ENCODE measurements at regions not wholly inside any gene's neighbourhood (a gene's known extent, or its start where the extent isn't known, plus 50 kb on each side); places are given as distances from the start of the nearest gene placed in this dataset.

GRCh38 chr11:39975091-39975490 lies 1484.4 kb downstream of the LRRC4C start:
- Histone ChIP-seq H3K27me3 (no peaks in the 10 kb centered on the region), H3K27ac (no peak overlapping the region), H3K4me3 (no peak overlapping the region), H3K4me1 (no peaks in the 10 kb centered on the region), H3K36me3 (no peaks in the 10 kb centered on the region), H3K9me3 (no peaks in the 10 kb centered on the region)
- no peak for TF ChIP-seq EP300 (IDR thresholded peaks at IDR 0.05; ENCODE audit: low read depth)
- no peak for TF ChIP-seq CTCF (IDR thresholded peaks at IDR 0.05)
- intact Hi-C loops (cut with DNase I; ENCODE audit: low total_unique reads): no loop called here
- WGBS, 2 donors (ENCODE audit: low coverage in 1 of 2): 81 to 100% methylated on average over 1 of the region's 1 CpG
- in situ Hi-C loops (cut with MboI; ENCODE audit: low pct_ligation_motif_present in 1 of 4, low pct_unique_long_range_greater_than_20kb in 1 of 4, low sequenced_read_pairs in 3 of 4): no loop called here
- DNase-seq: no peak

GRCh38 chr11:39972461-39972860 lies 1487.0 kb downstream of the LRRC4C start:
- Histone ChIP-seq H3K9me3 (no peaks in the 10 kb centered on the region), H3K27me3 (no peaks in the 10 kb centered on the region), H3K27ac (no peak overlapping the region), H3K4me3 (no peak overlapping the region), H3K36me3 (no peaks in the 10 kb centered on the region), H3K4me1 (no peaks in the 10 kb centered on the region)
- no peak for TF ChIP-seq EP300 (IDR thresholded peaks at IDR 0.05; ENCODE audit: low read depth)
- no peak for TF ChIP-seq CTCF (IDR thresholded peaks at IDR 0.05)
- no peak for TF ChIP-seq POLR2A (IDR thresholded peaks at IDR 0.05)
- no peak for TF ChIP-seq POLR2AphosphoS5 (IDR thresholded peaks at IDR 0.05)
- in situ Hi-C loops (cut with MboI; ENCODE audit: low pct_ligation_motif_present in 1 of 4, low pct_unique_long_range_greater_than_20kb in 1 of 4, low sequenced_read_pairs in 3 of 4): no loop called here
- 62 to 84% methylated on average over 2 to 5 of the region's 5 CpGs for WGBS, 2 donors (ENCODE audit: low coverage in 1 of 2)
- intact Hi-C loops (cut with DNase I; ENCODE audit: low total_unique reads): no loop called here
- DNase-seq: no peak

GRCh38 chr11:39971938-39972337 lies 1487.5 kb downstream of the LRRC4C start:
- H3K36me3 ChIP-seq: no peaks in the 10 kb centered on the region
- H3K27me3 ChIP-seq: no peaks in the 10 kb centered on the region
- 94 to 96% methylated on average over 3 of the region's 3 CpGs for WGBS, 2 donors (ENCODE audit: low coverage in 1 of 2)
- intact Hi-C loops (cut with DNase I; ENCODE audit: low total_unique reads): no loop called here
- H3K4me3 ChIP-seq: no peak overlapping the region
- TF ChIP-seq CTCF (IDR thresholded peaks at IDR 0.05) (no peak), POLR2AphosphoS5 (IDR thresholded peaks at IDR 0.05) (no peak), EP300 (IDR thresholded peaks at IDR 0.05; ENCODE audit: low read depth) (no peak), POLR2A (IDR thresholded peaks at IDR 0.05) (no peak)
- H3K4me1 ChIP-seq: no peaks in the 10 kb centered on the region
- DNase-seq: no peak
- H3K27ac ChIP-seq: no peak overlapping the region
- in situ Hi-C loops (cut with MboI; ENCODE audit: low pct_ligation_motif_present in 1 of 4, low pct_unique_long_range_greater_than_20kb in 1 of 4, low sequenced_read_pairs in 3 of 4): no loop called here
- H3K9me3 ChIP-seq: no peaks in the 10 kb centered on the region

- Histone ChIP-seq H3K4me3 (no peak overlapping the region), H3K4me1 (no peaks in the 10 kb centered on the region), H3K27me3 (no peaks in the 10 kb centered on the region), H3K27ac (no peak overlapping the region), H3K36me3 (no peaks in the 10 kb centered on the region), H3K9me3 (no peaks in the 10 kb centered on the region)
- TF ChIP-seq POLR2AphosphoS5 (IDR thresholded peaks at IDR 0.05) (no peak), EP300 (IDR thresholded peaks at IDR 0.05; ENCODE audit: low read depth) (no peak)
- 83 to 89% methylated on average over 3 to 5 of the region's 5 CpGs for WGBS, 2 donors (ENCODE audit: low coverage in 1 of 2)
- intact Hi-C loops (cut with DNase I; ENCODE audit: low total_unique reads): no loop called here
- DNase-seq: no peak
- in situ Hi-C loops (cut with MboI; ENCODE audit: low pct_ligation_motif_present in 1 of 4, low pct_unique_long_range_greater_than_20kb in 1 of 4, low sequenced_read_pairs in 3 of 4): no loop called here
Measured at GRCh38 chr11:39968071-39968470, 1491.4 kb downstream of the LRRC4C start.

GRCh38 chr11:39965701-39966100 lies 1493.8 kb downstream of the LRRC4C start:
- TF ChIP-seq CTCF (IDR thresholded peaks at IDR 0.05): no peak
- no peak for TF ChIP-seq POLR2A (IDR thresholded peaks at IDR 0.05)
- TF ChIP-seq EP300 (IDR thresholded peaks at IDR 0.05; ENCODE audit: low read depth): no peak
- no peak for TF ChIP-seq POLR2AphosphoS5 (IDR thresholded peaks at IDR 0.05)
- Histone ChIP-seq H3K4me1 (no peaks in the 10 kb centered on the region), H3K9me3 (no peaks in the 10 kb centered on the region), H3K27me3 (no peaks in the 10 kb centered on the region), H3K36me3 (no peaks in the 10 kb centered on the region), H3K27ac (no peak overlapping the region), H3K4me3 (no peak overlapping the region)
- DNase-seq: no peak
- in situ Hi-C loops (cut with MboI; ENCODE audit: low pct_ligation_motif_present in 1 of 4, low pct_unique_long_range_greater_than_20kb in 1 of 4, low sequenced_read_pairs in 3 of 4) (no loop called here), intact Hi-C loops (cut with DNase I; ENCODE audit: low total_unique reads) (no loop called here)
- 69% methylated on average over 5 of the region's 5 CpGs; no CpG with 5 or more reads in 1 of the 2 donors for WGBS, 2 donors (ENCODE audit: low coverage in 1 of 2)

Data from transverse colon (tissue), 4 donors.